GM21447 (cell line): ENCODE measurements at regions not wholly inside any gene's neighbourhood (a gene's known extent, or its start where the extent isn't known, plus 50 kb on each side); places are given as distances from the start of the nearest gene placed in this dataset.

ENCODE experiments used
- ATAC-seq: cut with Tn5 transposase; IDR thresholded peaks from one replicate; pipeline ENCODE4 v1.9.1; 2021; ENCODE audit not compliant: unreplicated experiment

DNA sequence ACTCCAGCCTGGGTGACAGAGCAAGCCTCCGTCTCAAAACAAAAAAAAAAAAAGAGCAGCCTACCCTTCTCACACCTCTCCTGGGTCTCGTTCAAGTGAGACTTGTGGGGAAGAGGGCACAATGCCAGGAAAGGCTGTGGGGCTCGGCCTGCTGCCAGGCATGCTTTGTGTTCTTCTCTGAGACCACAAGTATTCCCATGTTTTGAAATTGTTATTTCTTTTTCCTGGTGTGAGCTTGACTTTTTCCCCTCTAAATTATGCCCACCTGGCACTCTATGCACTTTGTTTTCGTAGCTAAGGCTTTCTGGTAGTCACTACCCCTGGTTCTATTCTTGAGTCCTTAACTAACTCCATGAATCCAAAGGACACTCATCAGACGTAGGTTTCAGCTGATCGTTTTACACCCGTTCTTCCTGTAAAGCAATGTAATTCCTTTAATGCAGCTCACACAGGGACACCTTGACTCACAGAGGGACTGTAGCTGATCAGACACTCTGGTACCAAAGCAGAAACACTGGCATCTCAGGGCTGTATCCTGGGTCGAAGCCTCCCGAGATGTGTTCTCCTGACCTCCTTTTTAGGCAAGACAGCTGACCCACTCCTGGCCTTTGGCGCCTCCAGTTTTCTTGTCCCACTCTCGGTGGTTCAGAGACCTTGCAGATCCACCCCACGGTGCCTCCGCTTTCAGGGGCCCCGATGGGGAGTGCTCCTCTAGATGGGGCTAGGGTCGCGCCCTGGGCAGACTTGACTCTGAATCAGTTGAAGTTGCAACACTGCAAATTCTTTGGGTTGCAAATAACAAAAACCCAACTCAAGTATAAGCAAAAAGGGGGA lies 193.3 kb upstream of the AGAP1 start:
- no peak for ATAC-seq

DNA sequence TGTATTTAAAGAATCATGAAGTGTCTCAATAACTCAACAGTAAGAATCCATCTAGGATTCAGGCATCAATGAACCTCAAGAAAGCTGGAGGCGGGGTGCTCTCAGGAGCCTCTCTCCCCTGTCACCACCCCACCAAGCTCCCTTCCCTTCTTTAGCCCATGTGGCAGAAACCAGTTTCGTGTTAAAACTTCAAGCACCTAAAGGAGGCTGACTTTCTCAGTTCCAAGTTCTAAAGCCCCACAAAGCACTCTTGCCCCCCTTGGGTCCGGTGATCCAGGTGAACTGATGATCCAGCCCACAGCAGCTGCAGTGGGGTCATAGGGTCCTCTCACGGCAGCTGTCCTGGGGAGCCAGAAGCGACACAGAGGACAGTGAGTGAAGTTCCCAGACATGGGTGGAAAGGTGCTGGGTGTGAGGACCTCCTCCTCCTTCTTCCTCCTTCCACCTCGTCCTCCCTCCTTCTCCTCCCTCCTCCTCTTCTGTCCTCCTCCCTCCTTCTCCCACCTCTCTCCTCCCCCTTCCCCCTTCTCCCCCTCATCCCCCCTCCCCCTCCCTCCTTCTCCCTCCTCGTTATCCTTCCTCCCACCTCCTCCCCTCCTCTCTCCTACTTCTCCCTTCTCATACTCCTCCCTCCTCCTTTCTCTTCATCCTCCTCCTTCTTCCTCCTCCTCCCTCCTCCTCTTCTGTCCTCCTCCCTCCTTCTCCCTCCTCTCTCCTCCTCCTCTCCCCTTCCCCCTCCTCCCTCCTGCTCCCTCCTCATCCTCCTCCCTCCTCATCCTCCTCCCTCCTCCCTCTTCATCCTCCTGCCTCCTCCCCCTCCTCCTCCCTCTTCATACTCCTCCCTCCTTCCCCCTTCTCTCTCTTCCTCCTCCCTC lies 192.4 kb upstream of the AGAP1 start:
- ATAC-seq, result no peak

DNA sequence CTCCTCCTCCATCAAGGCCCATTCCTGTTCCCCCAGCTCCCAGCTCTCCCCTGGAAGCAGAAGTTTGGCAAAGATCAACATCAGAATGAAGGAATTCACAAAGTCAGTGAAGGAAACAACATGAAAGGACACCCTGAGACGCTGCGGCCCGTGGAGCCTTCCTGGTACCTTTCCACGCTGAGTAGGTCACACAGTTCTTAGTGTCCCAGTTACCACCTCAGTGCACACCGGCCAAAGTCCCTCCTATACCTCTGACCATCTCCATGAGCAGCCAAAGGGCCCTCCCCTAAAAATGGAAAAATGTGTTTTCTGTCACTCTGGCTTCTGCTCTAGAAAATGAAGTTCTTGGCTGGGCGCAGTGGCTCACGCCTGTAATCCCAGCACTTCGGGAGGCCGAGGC lies 191.6 kb upstream of the AGAP1 start:
- ATAC-seq, result no peak

DNA sequence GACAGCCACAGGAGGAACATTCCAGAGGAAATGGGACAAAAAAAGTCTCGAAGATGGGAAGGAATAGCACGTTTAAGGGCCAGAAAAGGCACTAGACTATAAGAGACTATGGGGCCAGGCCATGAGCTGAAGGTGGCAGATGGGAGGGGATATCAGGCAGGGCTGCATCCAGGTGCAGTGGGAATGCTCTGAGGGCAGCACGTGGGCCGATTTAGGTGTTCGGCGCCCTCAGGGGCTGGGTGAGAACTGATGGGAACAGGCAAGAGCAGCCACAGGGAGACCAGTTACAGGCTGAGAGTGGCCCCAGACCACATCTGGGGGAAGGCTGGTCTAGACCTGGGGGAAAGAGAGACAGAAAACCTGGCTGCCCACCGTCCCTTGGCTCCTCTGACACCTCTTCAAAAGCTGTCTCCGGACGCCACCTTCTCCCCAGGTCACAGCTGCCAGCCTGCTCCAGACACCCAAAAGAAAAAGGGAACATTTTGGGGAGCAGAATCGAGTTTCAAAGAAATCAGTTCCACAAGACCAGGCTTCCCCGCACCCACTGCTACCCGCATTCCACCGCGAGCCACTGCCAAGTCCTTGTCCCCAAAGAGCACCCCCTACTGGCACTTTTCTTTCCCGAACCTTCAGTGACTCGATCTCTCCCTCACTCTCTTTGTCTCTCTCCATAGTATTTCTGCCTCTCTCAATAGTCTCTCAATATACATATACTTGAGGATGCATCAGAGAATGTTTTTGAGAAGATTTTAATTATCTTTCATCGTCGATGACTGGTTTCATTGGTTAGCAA lies 190.1 kb upstream of the AGAP1 start:
- ATAC-seq, result no peak

DNA sequence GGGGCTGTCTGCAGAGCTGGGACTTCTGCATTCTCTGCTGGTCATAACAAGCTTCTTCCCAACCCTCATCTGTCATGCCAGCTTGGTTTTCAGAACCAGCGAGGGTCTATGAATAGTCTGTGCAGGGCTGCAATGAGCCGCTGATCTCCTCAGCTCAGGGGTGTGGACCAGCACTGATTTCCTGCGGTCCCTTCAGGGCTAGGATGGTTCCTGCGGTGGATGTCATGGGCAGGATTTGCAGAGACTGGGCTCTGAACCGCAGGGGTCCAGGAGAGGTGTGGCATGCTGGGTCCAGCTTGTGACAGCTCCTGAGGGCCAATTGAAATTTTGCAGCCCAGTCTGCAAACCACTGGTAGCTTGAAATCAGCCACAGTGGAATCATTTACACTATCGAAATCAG lies 188.2 kb upstream of the AGAP1 start:
- no peak for ATAC-seq

DNA sequence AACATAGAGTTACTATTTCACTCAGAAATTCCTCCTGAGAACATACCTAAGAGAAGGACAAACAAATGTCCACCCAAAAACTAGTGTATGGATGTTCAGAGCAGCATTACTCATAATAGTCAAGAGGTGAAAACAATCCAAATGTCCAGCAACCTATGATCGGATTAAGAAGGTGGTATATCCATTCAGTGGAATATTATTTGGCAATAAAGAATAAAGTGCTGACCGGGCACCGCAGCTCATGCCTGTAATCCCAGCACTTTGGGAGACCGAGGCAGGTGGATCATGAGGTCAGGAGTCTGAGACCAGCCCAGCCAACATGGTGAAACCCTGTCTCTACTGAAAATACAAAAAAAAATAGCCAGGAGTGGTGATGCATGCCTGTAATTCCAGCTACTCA lies 182.8 kb upstream of the AGAP1 start:
- no peak for ATAC-seq

DNA sequence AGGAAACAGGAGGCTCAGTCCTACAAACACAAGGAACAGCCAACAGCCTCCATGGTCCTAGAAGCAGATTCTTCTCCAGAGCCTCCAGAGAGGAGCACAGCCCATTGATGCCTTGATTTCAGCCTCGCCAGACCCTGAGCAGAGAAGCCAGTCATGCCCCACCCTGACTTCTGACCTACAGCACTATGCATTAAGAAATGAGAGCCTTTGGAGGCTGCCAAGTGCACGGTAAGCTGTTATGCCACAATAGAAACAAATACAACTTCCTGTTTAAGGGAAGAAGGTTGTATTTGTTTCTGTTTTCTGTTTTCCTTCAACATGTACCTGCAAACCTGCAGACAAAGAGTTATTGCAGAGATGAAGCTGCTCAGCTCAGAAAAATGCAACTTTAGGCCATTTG lies 181.3 kb upstream of the AGAP1 start:
- ATAC-seq, result no peak

DNA sequence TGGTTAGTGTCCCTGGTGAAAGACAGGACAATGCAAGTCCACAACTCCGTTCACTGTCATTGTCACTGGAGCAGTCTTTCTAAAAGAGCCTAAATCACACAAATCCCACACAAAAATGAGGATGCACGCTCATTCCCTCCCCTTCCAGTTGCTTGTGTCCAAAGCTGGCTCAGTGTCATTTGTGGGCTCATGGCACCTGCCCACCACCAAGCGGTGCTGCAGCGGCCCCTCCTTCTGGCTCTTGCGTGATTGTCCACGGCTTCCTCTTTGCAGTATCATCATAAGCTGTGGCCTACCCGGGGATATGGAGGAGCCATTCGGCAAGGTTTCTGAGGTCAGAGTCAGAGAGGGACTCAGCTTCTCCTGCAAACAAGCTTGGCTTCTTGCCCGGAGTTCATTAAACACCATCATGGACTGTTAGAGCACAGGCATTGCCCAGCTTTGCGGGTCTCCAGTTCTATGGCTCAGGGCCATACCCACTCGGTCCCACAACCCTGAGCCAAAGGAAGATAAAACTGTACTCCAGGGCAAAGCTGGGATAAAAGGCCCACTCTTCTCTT lies 179.4 kb upstream of the AGAP1 start:
- no peak for ATAC-seq

DNA sequence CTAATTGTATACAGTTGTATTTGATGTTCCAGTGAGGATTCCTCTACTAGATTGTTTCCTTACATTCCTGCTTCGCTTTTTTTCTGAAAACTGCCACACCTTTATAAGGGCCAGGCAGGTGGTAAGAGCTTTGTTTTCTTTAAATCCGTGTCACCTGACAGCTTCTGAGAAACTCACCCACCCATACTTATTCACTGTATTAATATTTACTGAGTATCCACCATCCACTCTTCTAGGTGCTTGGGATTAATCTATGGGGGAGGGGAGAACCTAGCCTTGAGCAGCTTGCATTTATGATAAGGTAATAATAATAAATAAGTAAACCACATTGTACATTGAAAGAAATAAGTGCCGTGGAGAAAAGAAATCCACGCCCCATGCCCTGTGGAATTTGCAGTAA lies 174.7 kb upstream of the AGAP1 start:
- no peak for ATAC-seq

DNA sequence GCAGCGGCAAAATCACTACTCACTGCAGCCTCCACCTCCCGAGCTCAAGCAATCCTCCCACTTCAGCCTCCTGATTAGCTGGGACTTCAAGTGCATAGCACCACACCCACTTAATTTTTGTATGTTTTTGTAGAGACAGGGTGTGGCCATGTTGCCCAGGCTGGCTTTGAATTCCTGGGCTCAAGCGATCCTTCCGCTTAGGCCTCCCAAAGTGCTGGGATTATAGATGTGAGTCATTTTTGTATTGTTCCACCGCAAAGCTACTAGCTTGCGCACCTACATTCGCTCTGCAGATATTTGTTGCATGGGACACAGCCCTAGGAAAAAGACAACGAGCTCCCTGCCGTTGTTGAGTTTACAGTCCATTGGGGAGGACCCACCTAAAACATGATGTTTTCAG lies 173.5 kb upstream of the AGAP1 start:
- no peak for ATAC-seq

DNA sequence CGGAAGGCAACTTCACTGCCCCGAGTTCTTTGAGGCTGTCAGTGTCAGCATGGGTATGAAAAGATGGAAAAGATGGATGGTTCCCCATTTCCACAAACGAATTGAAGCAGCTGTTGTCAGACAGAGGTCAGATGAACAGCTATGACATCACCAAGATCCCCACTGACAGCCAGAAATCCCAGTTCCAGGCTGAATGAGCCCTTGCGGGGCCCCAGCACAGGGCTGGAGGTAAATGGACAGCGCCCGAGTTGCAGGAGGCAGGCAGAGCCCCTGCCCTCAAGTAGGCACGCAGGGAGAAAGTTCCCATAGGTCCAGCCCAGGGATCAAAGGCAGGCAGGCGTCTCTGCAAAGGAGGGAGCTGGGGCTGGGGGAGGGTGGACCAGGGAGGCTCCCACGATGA lies 169.5 kb upstream of the AGAP1 start:
- ATAC-seq, result no peak

DNA sequence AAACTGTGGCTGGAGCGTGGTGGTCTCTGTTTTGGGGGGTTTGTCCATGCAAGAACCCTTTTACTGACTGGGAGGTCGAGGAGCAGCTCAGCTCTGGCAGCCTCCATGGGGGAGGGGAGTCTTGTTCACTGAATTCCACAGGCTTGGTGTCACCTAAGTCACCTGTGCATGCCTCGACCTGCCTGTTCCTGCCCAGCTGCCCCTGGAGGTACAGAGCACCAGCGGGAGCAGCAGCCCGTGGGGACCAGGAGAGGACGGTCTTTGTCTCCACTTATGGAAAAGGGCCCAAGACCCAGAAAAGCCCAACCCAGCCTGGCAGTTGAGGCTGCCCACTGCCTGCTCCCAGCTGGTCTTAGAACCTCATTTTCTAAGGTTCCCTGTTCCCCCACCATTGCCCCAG lies 168.7 kb upstream of the AGAP1 start:
- ATAC-seq, result no peak

DNA sequence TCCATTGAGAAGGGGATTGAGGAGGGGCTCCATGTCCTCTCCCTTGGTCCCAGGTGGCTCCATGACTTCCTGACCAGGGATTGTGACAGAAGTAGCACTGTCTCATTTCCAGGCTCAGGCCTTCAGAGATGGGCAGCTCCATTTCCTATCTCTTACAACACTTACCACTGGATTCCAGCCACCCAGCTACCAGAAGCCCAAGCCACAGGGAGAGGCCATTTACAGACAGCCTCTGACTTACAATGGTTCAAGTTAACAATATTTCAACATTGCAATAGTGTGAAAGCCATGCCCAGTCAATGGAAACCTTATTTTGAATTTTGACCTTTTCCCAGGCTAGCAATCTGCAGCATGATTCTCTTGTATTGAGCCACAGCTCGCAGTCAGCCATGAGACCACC lies 164.9 kb upstream of the AGAP1 start:
- ATAC-seq, result no peak

DNA sequence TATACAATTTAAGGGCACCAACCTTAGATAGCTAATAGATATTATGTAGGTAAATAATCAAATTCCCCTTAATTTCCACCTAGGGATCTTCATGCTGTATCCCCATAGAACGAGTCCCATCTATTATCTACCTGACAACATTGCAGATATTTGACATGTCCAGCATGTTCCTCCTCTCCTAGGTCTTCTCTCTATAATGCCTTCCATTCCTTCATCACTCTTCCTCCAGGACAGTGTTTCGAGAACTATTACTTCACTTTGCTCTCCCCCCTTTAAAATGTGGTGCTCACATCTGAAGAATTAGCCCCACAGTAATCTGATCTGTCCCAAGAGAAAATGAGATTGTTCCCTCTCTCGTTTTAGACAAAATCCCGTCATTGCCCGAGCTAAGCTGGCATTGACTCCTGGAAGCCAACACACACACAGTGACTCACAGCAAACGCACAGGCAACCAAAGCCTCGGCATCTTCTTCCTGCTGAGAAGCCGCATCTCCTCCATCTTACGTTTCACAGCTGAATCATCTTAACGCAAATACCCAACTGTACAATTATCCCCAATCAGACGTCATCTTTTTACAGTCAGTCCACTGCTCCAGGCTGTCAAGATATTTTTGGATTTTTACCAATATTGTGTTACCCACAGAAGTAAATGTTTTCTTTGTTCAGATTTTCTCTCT lies 162.9 kb upstream of the AGAP1 start:
- no peak for ATAC-seq

DNA sequence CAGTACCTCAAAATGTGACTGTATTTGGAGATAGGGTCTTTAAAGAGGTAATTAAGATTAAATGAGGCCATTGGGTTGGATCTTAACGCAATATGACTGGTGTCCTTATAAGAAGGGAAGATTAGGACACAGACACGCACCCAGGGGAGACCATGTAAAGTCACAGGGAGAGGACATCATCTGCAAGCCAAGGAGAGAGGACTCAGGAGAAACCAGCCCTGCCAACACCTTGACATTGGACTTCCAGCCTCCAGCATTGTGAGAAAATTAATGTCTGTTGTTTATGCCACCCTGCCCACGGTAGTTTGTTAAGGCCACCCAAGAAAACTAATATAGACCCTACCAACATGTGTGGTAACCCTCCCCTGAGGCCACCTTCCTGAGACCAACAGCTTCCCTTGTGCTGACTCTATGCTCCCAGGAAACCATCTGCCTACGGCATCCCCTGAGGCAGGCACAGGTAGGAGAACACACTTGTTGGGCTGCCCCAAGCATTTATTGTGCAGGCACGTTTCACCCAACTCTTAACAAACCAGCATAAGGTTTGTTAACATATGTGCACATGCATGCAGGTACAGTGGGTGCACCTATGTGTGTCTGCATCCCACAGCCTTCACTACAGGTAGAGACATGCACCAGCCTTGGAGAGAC lies 161.5 kb upstream of the AGAP1 start:
- no peak for ATAC-seq

DNA sequence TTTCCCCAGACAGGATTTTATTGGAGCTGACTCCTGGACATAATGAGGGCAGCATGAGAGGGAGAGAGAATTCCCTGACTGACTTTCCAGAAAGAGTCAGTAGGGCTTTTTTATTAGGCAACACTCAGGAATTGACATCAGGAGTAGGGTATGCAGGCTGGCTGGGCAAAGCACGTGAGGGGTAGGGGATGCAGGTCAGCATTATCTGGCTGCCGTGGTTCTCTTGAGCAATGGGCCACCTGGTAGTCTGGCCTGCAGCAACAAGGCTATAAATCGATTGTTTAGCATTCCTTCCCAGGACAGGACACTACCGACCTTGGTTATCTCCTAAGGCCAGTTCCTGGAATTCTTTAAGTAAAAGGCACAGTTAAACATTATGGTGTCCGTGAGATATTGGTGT lies 160.8 kb upstream of the AGAP1 start:
- no peak for ATAC-seq

DNA sequence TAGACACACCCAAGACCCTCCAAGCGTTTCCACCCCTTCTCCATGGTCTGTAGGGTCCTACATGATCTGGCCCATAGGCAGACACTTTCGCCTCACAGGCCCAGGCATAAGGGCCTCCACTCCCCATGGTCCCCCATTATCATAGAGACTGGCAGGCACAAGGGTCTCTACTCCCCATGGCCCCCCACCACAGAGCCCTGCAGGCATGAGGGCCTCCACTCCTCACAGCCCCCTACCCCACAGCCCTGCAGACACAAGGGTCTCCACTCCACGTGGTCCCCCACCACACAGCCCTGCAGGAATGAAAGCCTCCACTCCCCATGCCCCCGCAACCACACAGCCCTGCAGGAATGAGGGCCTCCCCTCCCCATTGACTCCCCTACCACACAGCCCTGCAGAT lies 159.7 kb upstream of the AGAP1 start:
- ATAC-seq, result no peak

DNA sequence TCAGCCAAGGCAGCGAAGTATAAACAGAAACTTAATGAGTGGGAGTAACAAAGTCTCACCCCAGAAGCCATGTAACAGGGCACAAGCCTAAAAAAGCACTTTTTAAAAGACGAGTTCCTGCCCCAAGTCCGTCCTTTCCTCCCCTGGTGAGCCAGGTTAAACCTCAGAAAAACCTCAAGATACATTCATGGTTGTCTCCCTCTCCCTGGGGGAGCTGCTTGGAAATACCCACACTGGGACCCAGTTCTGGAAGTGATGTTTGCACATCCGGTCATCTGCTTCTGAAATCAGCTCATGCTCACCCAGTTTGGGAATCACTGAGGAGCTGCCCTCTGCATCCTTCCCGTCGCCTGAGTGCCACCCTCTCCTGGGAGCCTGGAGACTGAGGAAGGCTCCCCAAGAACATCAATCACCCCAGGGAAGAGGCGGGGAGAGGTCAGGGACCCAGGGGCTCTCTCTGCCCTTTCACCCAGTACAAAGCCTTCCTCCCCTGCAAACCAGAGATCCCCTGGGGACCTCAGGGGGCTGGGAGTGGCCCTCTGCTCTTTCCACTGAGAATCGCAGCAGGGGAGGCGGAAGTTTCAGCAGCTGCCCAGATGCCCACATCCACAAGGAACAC lies 150.6 kb upstream of the AGAP1 start:
- no peak for ATAC-seq

DNA sequence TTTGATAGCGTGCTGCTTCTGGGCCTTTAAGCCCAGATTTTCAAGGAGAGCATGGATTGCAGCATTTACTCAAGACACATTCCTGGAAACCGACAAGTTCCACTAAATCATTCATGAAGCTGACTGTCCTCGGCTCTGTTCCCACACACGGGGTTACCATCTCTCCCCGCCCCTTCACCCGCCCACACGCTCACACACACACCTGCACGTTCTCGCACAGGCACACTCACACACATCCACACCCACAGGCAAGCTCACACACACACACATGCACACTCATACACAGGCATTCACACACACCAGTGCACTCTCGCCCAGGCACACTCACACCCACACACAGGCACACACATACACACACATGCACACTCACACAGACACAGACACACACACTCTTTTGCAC lies 150.0 kb upstream of the AGAP1 start:
- no peak for ATAC-seq

DNA sequence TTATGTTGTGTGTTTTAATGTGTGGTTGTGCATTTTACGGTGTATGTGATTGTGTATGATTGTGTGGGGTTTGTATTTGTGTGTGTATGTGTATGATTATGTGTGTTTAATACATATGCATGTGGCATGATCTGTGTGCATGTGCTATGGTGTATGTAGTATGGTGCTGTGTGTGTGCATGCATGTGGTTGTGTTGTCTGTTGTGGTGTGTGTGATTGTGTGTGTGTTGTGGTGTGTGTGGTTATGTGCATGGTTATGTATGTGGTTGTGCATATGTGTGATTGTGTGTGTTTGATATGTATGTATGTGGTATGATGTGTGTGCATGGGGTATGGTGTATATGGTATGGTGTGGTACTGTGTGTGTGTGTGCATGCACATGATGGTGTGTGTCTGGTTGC lies 148.1 kb upstream of the AGAP1 start:
- no peak for ATAC-seq
